ENCODE measurements at regions not wholly inside any gene's neighbourhood (a gene's known extent, or its start where the extent isn't known, plus 50 kb on each side); places are given as distances from the start of the nearest gene placed in this dataset.

DNA sequence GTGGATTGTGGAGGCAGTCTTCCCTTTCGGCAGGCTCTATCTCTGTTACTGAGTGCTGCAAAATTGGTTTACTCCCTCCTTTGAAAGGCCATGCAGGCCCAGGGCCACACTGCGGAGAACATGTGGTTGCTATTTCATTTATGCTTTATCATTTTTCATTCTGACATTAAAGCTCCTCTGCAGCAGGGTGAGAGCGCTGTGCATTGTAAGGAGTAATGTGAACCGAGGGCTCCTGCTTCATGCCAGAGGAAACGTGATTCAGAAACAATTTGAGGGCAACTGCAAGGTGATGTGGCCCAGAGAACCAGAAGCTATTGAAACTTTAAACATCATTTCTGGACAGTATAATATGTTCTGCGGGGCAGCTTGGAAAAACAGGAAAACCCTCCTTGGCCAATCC is 341.6 kb upstream of the NT5C1B start:
- no peak for TF ChIP-seq POLR2A (IDR thresholded peaks at IDR 0.05)
- no peak for TF ChIP-seq POLR2AphosphoS5 (IDR thresholded peaks at IDR 0.05)
- TF ChIP-seq EP300 (IDR thresholded peaks at IDR 0.05) = no peak
- TF ChIP-seq, protein P1, sequence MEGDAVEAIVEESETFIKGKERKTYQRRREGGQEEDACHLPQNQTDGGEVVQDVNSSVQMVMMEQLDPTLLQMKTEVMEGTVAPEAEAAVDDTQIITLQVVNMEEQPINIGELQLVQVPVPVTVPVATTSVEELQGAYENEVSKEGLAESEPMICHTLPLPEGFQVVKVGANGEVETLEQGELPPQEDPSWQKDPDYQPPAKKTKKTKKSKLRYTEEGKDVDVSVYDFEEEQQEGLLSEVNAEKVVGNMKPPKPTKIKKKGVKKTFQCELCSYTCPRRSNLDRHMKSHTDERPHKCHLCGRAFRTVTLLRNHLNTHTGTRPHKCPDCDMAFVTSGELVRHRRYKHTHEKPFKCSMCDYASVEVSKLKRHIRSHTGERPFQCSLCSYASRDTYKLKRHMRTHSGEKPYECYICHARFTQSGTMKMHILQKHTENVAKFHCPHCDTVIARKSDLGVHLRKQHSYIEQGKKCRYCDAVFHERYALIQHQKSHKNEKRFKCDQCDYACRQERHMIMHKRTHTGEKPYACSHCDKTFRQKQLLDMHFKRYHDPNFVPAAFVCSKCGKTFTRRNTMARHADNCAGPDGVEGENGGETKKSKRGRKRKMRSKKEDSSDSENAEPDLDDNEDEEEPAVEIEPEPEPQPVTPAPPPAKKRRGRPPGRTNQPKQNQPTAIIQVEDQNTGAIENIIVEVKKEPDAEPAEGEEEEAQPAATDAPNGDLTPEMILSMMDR (IDR thresholded peaks at IDR 0.05) = no peak

All from gastroesophageal sphincter (tissue), 3 donors.